Panc1 (cell line): ENCODE measurements at regions not wholly inside any gene's neighbourhood (a gene's known extent, or its start where the extent isn't known, plus 50 kb on each side); places are given as distances from the start of the nearest gene placed in this dataset.

Experiments used
- ATAC-seq: fragments of 200-7000 bp; cut with Tn5 transposase; 2 replicates; pipeline ENCODE4 v1.9.1; 2020; ENCODE audit warnings: mild to moderate bottlenecking, moderate library complexity
- BruUV-seq: library from RNA; stranded (reverse); fragments of 400-500 nt; replicated peaks from 2 replicates; lab custom pipeline; 2021; lab: Mats Ljungman, UMichigan
- CTCF ChIA-PET: fragments of 300-600 bp; sonication (Branson Sonifier 250); formaldehyde crosslinking; loops from one replicate; lab custom pipeline; 2022; ENCODE audit warnings: antibody characterized with exemption; lab: Charles Lee
- POLR2A ChIA-PET: fragments of 300-600 bp; sonication (Branson Sonifier 250); formaldehyde crosslinking; loops from one replicate; lab custom pipeline; 2022; ENCODE audit warnings: antibody characterized with exemption; lab: Charles Lee
- DNase-seq: peaks from one replicate; pipeline ENCODE4 v3.0.0-alpha.2; 2010; ENCODE audit warnings: low read depth, low spot score
- H3K27ac ChIP-seq: 2 replicates; pipeline ENCODE4 v1.5.1; 2011; ENCODE audit warnings: mild to moderate bottlenecking, low read length, inconsistent platforms
- H3K27me3 ChIP-seq: fragments of 200-500 bp; sonication (Bioruptor generic); 2 replicates; pipeline ENCODE4 v1.6.0; 2014; ENCODE audit warnings: low read length, inconsistent platforms; ENCODE audit not compliant: control insufficient read depth, insufficient read depth
- H3K36me3 ChIP-seq: fragments of 200-500 bp; sonication (Bioruptor generic); 2 replicates; pipeline ENCODE4 v1.5.1; 2014; ENCODE audit warnings: inconsistent platforms, mild to moderate bottlenecking, low read length, moderate library complexity; ENCODE audit not compliant: control insufficient read depth, insufficient read depth
- H3K4me1 ChIP-seq: 2 replicates; pipeline ENCODE4 v1.5.1; 2011; ENCODE audit warnings: inconsistent platforms, mild to moderate bottlenecking, low read length, moderate library complexity; ENCODE audit not compliant: control insufficient read depth, insufficient read depth
- H3K4me3 ChIP-seq, 2 experiments: 2 replicates each; pipeline ENCODE4 v1.5.1; 2011 to 2012; ENCODE audit warnings: low read depth in 2 of 2, low read length in 2 of 2, mild to moderate bottlenecking in 2 of 2, inconsistent platforms in 1 of 2, moderate library complexity in 1 of 2
- H3K9me3 ChIP-seq: fragments of 200-500 bp; sonication (Bioruptor generic); 2 replicates; pipeline ENCODE4 v1.5.1; 2014; ENCODE audit warnings: low read depth, mild to moderate bottlenecking, inconsistent platforms, low read length, moderate library complexity; ENCODE audit not compliant: control insufficient read depth, insufficient read depth
- POLR2AphosphoS5 ChIP-seq: IDR thresholded peaks from 2 replicates; pipeline ENCODE4 v1.6.1; 2012; ENCODE audit warnings: mild to moderate bottlenecking, low read depth, low read length, moderate library complexity
- TCF7L2 ChIP-seq: IDR thresholded peaks from 2 replicates; pipeline ENCODE4 v1.6.1; 2011; ENCODE audit warnings: mild to moderate bottlenecking, low read depth, low read length, inconsistent platforms
- in situ Hi-C: cut with HindIII; loops from 2 replicates; pipeline ENCODE4 v1.10.0; 2016; ENCODE audit warnings: low sequenced_read_pairs, low pct_unique_long_range_greater_than_20kb
- intact Hi-C: fragments of 100-400 bp; cut with micrococcal nuclease; formaldehyde crosslinking; loops from one replicate; pipeline ENCODE4 v1.10.0; 2022; ENCODE audit not compliant: unreplicated experiment
- TF ChIP-seq, protein P1 (sequence below): fragments of 450-650 bp; IDR thresholded peaks from 2 replicates; pipeline ENCODE4 v1.5.1; 2017; ENCODE audit warnings: mild to moderate bottlenecking
- TF ChIP-seq, protein P2 (sequence below), 2 experiments: IDR thresholded peaks; 2 replicates each; pipeline ENCODE4 v1.6.1; 2011 to 2012; ENCODE audit warnings: low read depth in 2 of 2, control low read depth in 1 of 2, low read length in 1 of 2, mild to moderate bottlenecking in 1 of 2, moderate library complexity in 1 of 2; ENCODE audit not compliant: insufficient read depth in 1 of 2

DNA sequence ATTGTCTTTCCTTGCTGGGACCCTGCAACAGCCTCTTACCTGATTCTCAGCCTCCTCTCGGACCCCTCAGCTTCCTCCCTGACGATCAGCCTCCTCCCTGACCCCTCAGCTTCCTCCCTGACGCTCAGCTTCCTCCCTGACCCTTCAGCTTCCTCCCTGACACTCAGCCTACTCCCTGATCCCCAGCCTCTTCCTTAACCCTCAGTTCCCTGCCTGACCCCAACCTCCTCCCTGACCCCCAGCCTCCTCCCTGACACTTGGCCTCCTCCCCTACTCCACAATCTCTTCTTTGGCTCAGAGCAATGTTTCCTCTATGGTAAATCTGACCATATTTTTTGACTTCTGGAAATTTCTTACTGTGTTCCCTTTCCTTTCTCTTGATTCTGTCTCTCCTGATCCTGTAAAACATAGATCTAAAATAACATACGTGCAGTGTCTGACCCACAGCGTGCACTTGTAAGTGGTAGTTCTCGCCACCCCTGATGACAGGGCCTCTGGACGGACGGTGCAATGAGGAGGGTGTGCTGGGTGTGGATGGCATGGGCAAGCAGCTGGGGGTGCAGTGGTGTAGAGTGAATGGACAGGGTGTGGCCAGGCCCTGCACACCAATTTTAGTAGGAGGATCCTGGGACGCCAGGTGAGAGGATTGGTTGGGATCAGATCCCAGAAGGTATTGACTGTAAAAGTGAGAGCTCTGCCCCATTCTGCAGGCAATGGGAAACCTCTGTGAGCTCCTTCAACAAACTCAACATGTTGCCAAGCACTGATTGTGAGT, 264.1 kb downstream of the FOXD2 start:
- intact Hi-C loops, result no loop called here
- no peaks in the 10 kb centered on the region for H3K27me3 ChIP-seq
- TF ChIP-seq, protein P1, sequence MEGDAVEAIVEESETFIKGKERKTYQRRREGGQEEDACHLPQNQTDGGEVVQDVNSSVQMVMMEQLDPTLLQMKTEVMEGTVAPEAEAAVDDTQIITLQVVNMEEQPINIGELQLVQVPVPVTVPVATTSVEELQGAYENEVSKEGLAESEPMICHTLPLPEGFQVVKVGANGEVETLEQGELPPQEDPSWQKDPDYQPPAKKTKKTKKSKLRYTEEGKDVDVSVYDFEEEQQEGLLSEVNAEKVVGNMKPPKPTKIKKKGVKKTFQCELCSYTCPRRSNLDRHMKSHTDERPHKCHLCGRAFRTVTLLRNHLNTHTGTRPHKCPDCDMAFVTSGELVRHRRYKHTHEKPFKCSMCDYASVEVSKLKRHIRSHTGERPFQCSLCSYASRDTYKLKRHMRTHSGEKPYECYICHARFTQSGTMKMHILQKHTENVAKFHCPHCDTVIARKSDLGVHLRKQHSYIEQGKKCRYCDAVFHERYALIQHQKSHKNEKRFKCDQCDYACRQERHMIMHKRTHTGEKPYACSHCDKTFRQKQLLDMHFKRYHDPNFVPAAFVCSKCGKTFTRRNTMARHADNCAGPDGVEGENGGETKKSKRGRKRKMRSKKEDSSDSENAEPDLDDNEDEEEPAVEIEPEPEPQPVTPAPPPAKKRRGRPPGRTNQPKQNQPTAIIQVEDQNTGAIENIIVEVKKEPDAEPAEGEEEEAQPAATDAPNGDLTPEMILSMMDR, result no peak
- TF ChIP-seq POLR2AphosphoS5, result no peak
- no peak for TF ChIP-seq TCF7L2
- TF ChIP-seq, protein P2, sequence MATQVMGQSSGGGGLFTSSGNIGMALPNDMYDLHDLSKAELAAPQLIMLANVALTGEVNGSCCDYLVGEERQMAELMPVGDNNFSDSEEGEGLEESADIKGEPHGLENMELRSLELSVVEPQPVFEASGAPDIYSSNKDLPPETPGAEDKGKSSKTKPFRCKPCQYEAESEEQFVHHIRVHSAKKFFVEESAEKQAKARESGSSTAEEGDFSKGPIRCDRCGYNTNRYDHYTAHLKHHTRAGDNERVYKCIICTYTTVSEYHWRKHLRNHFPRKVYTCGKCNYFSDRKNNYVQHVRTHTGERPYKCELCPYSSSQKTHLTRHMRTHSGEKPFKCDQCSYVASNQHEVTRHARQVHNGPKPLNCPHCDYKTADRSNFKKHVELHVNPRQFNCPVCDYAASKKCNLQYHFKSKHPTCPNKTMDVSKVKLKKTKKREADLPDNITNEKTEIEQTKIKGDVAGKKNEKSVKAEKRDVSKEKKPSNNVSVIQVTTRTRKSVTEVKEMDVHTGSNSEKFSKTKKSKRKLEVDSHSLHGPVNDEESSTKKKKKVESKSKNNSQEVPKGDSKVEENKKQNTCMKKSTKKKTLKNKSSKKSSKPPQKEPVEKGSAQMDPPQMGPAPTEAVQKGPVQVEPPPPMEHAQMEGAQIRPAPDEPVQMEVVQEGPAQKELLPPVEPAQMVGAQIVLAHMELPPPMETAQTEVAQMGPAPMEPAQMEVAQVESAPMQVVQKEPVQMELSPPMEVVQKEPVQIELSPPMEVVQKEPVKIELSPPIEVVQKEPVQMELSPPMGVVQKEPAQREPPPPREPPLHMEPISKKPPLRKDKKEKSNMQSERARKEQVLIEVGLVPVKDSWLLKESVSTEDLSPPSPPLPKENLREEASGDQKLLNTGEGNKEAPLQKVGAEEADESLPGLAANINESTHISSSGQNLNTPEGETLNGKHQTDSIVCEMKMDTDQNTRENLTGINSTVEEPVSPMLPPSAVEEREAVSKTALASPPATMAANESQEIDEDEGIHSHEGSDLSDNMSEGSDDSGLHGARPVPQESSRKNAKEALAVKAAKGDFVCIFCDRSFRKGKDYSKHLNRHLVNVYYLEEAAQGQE (IDR thresholded peaks at IDR 0.05; ENCODE audit: insufficient read depth in 1 of 2, low read depth in 2 of 2, low read length in 1 of 2), result no peak
- ATAC-seq (no peak), DNase-seq (no peak)
- in situ Hi-C loops, result no loop called here
- H3K27ac ChIP-seq, result no peak overlapping the region
- no peaks in the 10 kb centered on the region for H3K36me3 ChIP-seq
- 0 out of 2 replicates have a peak, but pooled peaks cover 3% of the 10 kb centered on the region for H3K4me1 ChIP-seq
- no peaks in the 10 kb centered on the region for H3K9me3 ChIP-seq
- no TSS peak for BruUV-seq
- POLR2A ChIA-PET, result no interaction called here
- CTCF ChIA-PET, result no interaction called here
- no peak overlapping the region for H3K4me3 ChIP-seq

DNA sequence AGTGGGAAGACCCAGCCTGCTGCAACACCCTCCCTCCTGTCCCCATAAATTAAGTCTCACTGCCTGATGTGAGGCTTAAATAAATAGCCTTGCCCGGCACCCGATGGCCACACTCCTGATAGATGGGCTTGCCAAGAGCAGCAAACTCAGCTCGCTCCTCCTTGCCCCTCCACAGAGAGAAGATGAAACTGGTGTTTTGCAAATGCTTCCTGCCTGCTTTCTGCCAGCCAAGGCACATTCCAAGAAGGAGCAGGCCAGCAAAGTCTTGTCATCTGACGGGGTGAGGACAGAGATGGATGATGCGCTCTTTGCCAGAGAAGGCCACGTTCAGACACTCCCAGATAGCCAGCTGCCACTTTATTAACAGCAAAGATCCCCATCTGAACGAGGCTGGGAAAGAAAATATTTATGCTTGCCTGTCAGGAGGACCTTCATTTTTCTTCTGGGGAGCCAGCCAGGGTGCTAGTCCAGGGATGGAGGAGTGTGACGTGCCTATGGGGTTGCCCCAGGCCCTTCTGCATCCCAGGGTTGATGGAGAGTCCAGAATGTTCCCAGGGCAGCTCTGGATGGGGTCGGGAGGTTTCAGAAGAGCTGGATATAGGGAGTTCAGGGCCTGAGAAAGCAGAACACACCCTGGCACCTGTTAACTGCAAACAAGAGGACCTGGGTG, 265.4 kb downstream of the FOXD2 start:
- ChIA-PET CTCF (interaction anchor here (1.3 to 1.8 kb wide), 3 partner anchors 174 to 267 kb away, joined by 3 to 9 read pairs (median 7); partner anchors contain the start of gene FOXD2), POLR2A (no interaction called here)
- in situ Hi-C loops, result no loop called here
- no peak for TF ChIP-seq POLR2AphosphoS5
- no peak for TF ChIP-seq TCF7L2
- Histone ChIP-seq H3K27ac (no peak overlapping the region), H3K4me1 (peaks cover 3% of the 10 kb centered on the region; the same call in 1 of the 2 replicates), H3K4me3 (no peak overlapping the region), H3K9me3 (no peaks in the 10 kb centered on the region), H3K36me3 (no peaks in the 10 kb centered on the region), H3K27me3 (no peaks in the 10 kb centered on the region)
- intact Hi-C loops, result no loop called here
- no TSS peak for BruUV-seq
- DNase-seq (no peak), ATAC-seq (no peak)
